Urothelium cell line (cell line): ENCODE measurements at regions not wholly inside any gene's neighbourhood (a gene's known extent, or its start where the extent isn't known, plus 50 kb on each side); places are given as distances from the start of the nearest gene placed in this dataset.
"Not testable (repeated sequence)": the region's sequence is repeated elsewhere in the genome, so short reads cannot be mapped to it uniquely, and the experiment has no call there.

Experiments
- DNase-seq: peaks from one replicate; pipeline ENCODE4 v3.0.0; 2011; ENCODE audit warnings: low spot score, mixed read lengths
- FAIRE-seq: peaks from 2 replicates; lab custom pipeline; 2011; peaks lifted over from hg19 to GRCh38; lab: Jason Lieb, UNC

- not testable (repeated sequence) for FAIRE-seq, DNase-seq
These were observed 240.6 kb downstream of the IL20RB start for GRCh38 chr3:137198374-137198773.

GRCh38 chr3:137199678-137200077 lies 241.9 kb downstream of the IL20RB start:
- FAIRE-seq (no peak), DNase-seq (no peak)

GRCh38 chr3:137201066-137201465 lies 243.3 kb downstream of the IL20RB start:
- FAIRE-seq = no peak
- no peak for DNase-seq

DNA sequence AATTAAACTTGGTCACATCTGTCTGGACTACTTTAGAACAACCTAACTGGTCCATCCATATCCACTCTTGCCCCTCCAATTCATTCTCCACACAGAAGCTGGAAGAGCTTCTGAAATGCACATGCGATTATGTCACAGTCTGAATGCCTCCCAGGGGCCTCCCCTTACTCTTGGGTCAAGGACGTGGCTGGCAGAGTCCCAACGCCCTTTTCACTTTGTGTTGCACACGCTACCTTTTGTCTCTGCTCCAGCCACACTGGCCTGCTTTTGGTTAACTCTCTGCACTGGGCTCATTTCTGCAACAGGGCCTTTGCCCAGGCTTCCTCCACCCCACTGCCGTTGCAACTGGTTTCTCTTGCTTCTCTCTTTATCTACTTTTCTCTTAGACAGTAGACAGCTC lies 245.2 kb downstream of the IL20RB start:
- DNase-seq (no peak), FAIRE-seq (no peak)

DNA sequence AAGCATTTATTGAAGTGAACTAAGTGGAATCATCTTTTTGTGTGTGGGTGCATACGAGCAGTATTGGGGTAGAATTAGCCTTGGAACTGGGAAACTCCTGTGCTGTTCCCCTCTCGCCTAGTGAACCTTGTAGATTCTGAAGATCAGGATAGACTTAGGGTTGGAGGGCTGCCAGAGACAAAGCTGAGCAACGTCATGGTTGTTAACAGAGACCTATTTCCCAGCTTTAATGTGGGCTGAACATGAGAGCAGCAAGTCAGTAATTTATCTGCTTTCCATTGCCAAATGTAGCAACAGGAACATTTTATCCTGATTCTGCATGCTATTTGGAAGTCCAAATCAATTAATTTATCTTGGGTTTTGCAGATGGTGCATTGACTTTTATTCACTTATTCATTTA lies 246.6 kb downstream of the IL20RB start:
- no peak for DNase-seq
- FAIRE-seq = no peak

DNA sequence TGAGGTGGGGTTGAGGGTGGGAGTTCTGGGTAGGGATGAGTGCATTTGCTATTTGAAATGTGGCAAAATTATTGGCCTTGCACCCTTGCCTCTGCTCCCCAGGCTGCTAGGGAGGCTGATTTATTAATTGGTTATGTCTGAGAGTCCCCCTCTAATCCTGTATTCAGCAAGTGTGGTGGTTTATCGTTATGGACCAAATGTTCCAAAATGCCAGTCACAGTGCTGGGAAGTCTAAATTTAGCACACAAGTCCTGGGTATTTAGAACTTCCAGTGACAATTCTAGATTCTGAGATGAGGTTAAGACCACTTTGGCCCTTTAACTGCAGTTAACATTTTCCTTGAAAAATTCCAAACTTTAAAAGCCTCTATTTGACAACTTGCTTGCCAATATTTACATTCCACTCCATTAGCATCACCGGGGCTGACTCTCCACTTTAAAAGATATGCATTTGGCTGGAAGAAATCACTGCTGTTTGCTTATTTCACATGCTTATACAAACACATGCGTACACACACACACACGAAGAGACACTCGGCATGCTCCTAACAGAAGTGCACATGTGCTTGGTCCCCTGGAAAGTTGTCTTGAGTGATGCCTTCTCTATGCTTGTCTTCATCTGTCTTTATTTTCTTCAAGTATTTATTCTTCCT lies 247.7 kb downstream of the IL20RB start:
- DNase-seq (no peak), FAIRE-seq (no peak)

DNA sequence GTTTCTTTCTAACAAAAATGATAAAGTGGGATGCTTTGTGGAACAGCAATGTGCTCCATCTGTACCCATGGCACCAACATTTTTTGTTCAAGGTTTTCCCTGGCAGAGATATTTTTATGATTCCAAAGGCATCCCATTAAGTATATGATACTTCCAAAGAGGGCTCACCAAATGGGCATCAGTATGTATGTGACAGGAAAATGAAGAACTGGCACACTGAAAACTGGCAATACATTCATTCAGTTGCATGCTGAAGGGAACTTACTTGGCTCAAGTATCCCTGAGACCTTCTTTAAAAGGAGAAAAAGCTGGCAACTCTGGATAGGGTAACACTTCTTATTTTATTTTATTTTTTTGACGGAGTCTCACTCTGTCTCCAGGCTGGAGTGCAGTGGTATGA lies 249.8 kb downstream of the IL20RB start:
- DNase-seq (no peak), FAIRE-seq (no peak)

GRCh38 chr3:137217733-137218132 lies 259.9 kb downstream of the IL20RB start:
- DNase-seq (no peak), FAIRE-seq (no peak)

DNA sequence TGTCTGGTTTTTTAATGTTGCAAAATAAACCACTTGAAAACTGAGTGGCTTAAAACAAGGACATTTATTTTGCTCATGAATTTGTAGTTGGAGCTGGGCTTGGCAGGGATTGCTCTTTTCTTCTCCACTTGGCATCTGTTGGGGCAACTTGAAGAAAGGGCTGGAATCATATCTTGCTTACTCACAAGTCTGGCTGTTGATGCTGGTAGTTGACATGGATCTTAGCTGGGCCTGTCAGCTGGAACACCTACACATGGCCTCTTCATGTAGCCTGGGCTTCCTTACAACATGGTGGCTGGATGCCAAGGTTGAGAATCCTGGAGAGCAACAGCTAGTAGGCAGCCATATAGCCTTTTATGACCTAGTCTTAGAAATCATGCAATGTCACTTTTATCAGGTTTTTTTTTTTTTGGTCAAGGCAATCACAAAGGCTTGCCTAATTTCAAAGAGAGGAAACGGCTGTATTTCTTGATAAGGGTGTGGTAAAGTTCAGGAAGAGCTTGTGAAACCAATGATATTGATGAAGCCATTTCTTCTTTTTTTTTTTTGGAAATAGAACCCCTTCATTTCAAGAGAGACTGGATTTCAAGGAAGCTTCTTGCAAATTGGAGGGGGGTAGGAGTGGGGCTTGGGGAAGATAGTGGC lies 262.1 kb downstream of the IL20RB start:
- no peak for DNase-seq
- FAIRE-seq = no peak

DNA sequence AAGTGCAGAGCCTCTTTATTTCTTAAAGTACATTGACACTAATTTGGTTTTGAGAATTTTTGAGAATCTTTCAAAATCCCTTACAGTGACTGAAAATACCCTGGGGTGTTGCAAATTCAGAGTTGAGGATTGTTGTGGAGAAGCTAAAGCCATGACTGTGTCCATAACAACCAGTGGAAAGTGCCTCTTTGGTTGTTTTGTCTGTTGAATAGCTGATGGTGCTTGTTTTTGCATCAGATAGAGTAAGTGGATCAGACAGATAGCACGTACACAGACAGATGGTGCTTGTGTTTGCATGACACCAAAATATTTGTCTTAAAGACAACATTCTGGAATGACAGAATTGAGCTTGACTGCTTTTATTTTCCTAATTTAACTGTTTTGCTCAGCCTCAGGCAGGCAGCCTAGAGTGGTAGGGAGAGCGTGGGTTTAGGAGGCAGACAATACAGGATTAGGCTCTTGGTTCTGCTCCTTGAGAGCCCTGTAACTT lies 265.0 kb downstream of the IL20RB start:
- DNase-seq = no peak
- FAIRE-seq = no peak

DNA sequence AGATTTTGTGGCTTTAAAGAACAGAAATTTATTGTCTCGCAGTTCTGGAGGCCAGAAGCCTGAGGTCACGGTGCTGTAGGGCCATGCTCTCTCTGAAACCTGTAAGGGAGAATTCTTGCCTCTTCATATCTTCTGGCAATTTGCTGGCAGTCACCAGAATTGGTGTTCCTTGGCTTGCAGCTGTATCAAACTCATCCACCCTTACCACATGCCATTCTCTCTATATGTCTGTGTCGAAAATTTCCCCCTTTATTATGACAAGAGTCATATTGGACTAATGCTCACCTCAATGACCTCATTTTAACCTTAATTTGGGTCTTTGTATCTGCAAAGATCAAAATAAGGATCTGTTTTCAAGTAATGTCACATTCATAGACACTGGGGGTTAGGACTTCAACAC lies 266.7 kb downstream of the IL20RB start:
- FAIRE-seq = no peak
- DNase-seq = no peak

DNA sequence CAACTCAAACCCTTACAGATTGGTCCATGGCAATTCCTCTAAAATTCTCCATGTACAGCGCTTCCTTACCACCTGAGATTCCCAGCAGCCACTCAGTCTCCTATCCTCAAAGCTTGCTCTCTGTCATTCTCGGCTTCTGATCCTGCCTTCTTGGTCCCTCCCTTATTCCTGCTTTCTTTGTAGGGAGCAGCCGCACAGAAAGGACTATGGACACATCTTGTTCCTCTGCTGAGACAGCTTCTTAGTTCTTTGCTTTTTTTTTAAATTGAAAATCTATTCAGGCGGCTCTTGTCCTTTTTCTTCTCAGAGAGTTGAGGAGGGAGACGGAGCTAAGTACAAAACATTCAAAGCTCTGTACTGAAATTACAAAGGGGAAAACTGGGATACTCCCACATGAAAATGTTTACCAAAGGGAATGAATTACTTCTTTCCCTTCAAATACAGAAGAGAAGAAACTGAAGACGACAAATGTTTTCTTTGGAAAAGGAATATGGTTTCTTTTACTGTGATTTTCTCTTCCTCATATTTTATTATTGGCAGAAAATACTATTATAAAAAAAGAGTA lies 285.1 kb downstream of the IL20RB start:
- no peak for FAIRE-seq
- DNase-seq = no peak

DNA sequence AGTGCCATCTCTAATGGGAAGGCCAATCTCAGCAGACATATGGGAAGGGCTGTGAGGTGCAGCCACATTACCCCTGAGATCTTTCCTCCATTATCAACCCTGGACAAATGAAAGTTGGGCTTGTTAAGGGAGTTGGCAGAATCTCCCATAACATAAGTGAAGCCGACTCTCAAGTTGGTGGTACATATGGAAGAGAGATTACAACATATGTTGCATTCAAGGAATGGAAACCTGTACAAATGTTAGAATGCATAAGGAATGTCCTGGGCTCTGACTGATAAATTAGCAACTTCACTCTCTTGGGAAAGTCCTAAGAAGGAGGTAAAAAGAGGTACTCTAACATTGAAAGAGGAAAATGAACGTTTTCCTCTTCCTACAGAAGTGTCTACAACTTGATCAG lies 288.7 kb downstream of the IL20RB start:
- FAIRE-seq (no peak), DNase-seq (no peak)

- no peak for DNase-seq
- FAIRE-seq = no peak
These were observed 291.6 kb downstream of the IL20RB start for GRCh38 chr3:137249311-137249940.

GRCh38 chr3:137259089-137259488 lies 301.3 kb downstream of the IL20RB start:
- FAIRE-seq (no peak), DNase-seq (no peak)

DNA sequence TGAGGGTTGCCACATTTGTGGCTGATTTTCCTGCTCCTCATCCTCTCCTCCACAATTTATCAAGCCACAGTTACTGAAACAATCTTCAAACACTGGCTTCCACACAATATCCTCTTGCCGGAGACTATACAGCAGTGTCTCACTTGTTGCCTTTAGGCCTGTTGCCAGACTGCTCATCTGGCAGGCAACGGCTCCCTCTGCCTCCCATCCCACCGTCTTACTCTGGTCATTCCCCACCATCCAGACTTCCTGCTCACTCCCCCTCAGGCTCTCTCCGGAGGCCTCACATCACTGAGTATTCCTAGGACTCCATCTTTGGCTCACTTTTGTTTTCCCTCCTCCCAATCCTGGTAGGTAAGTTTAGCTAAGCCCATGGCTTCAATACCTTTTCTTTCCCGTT lies 301.9 kb downstream of the IL20RB start:
- no peak for DNase-seq
- no peak for FAIRE-seq

DNA sequence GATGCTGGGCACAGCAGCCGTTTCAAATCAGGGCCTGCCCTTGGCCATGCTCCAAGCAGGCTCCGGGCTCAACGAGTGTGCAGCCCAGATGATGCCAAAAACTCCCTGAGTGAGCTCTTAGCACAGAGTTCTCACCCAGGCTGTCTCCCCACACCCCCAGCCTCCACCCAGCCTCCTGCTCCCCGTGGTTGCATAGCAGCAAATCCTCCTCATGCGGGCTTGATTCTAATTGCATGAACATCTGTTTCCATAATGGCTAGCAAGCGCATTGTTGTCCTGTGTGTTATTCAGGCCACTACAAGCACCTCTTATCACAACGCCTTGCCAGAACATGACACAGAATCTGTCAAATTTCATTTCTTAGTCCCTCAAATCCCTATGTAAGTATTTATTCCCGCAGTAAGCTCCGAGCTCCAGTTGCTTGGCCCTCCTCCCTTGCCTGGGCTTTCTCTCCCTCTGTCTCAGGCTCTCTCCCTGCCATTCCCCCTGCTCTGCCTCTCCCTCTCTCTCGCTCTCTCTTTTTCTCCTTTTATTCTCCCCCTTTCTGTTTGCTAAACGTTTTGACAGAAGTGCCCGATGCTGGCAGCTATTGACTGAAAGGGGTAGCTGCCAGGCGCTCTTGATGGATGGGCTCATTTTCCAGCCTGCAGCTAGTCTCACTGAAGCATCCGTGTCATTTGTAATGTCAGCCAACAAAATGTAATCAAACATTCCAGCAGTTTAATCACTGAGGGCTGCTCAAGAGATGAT lies 306.5 kb downstream of the IL20RB start:
- FAIRE-seq (no peak), DNase-seq (no peak)

- FAIRE-seq (no peak), DNase-seq (no peak)
These were observed 307.1 kb downstream of the IL20RB start for GRCh38 chr3:137264843-137265330.

DNA sequence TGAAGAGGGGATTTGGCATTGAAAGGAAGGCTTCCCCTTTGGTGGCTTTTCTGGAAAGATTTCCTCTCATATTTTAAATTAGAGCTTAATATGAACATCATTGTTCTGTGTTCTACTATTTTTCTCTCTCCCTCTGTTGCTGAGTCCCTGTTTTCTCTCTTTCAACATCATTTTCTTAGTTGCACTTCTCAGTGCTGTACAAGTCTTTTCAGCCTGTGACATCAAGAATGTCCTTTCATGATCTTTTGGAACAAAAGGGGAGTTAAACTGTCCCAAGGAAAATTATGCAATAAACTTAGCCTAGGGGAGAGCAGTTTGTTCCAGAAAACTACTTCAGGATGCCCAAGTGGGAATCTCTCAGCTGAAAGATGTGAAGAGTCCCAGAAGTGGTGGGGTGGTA lies 325.1 kb downstream of the IL20RB start:
- no peak for FAIRE-seq

DNA sequence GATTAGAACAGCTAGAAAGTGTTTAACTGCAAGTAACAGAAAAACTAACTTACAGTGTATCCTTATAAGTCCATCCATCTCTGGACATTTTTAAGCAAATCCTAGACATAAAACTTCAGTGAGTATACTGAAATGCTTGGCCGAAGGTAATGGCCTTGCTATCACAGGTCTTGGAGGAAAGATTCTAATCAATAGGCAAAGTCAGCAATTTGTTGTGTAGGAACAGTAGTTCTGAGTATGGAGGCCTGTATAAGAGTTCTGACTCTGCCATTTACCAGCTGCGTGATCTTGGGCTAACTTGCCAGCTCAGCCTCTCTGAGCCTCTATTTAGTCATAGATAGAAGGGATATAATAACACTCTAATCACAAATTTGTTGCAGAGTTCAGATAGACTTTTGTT lies 328.1 kb downstream of the IL20RB start:
- DNase-seq (no peak), FAIRE-seq (no peak)

More for the DNA sequence above, 325.1 kb downstream of the IL20RB start:
- no peak for DNase-seq

- no peak for FAIRE-seq
These were observed 335.3 kb downstream of the IL20RB start for GRCh38 chr3:137293086-137293485.

More at GRCh38 chr3:137293086-137293485, 335.3 kb downstream of the IL20RB start:
- DNase-seq = no peak
